Ovary (tissue), 7 donors: ENCODE measurements at regions not wholly inside any gene's neighbourhood (a gene's known extent, or its start where the extent isn't known, plus 50 kb on each side); places are given as distances from the start of the nearest gene placed in this dataset.

Source experiments
- DNase-seq, 5 donors: peaks; one replicate each; pipeline ENCODE4 v3.0.0-alpha.2; 2019 to 2020
- H3K27ac ChIP-seq, 2 donors: fragments of 200-600 bp; one replicate each; pipeline versions ENCODE4 v1.5.1 to v1.8.0; 2019 to 2022
- H3K27me3 ChIP-seq: fragments of 200-600 bp; one replicate; pipeline ENCODE4 v1.8.0; 2022
- H3K36me3 ChIP-seq: fragments of 200-600 bp; sonication (generic); one replicate; pipeline ENCODE4 v1.5.1; 2019
- H3K4me1 ChIP-seq: one replicate; pipeline ENCODE4 v1.8.1; 2013; ENCODE audit warnings: mild to moderate bottlenecking, moderate library complexity; ENCODE audit not compliant: insufficient read depth
- H3K4me3 ChIP-seq: fragments of 200-600 bp; sonication (generic); one replicate; pipeline ENCODE4 v1.5.1; 2017
- H3K9me3 ChIP-seq, 2 donors: fragments of 200-600 bp in 1 of 2; sonication (generic) in 1 of 2; one replicate each; pipeline versions ENCODE4 v1.5.1 to v1.8.1; 2013 to 2019; ENCODE audit warnings: mild to moderate bottlenecking in 1 of 2, moderate library complexity in 1 of 2
- CTCF ChIP-seq, 3 donors: fragments of 450-650 bp in 2 of 3; fragments of 200-600 bp in 1 of 3; IDR thresholded peaks; one replicate each; pipeline versions ENCODE4 v1.5.1 to v1.8.0; 2016 to 2022; ENCODE audit warnings: antibody characterized with exemption in 3 of 3, mild to moderate bottlenecking in 1 of 3
- EP300 ChIP-seq: sonication (generic); formaldehyde crosslinking; IDR thresholded peaks from one replicate; pipeline ENCODE4 v1.6.1; 2017; ENCODE audit warnings: antibody characterized with exemption
- POLR2A ChIP-seq: fragments of 450-650 bp; IDR thresholded peaks from one replicate; pipeline ENCODE4 v1.6.1; 2017; ENCODE audit warnings: antibody characterized with exemption, mild to moderate bottlenecking, moderate library complexity
- WGBS, 3 donors: extraction: QIAGEN DNeasy Blood & Tissue Kit in 1 of 3; methylation state at CpG; one replicate each; pipeline versions ENCODE4 v1.1.5 to v1.1.7; 2013 to 2017; 5-methylcytosine and 5-hydroxymethylcytosine counted together
- intact Hi-C, 4 donors: fragments of 100-400 bp; cut with DNase I; formaldehyde crosslinking; loops; one replicate each; pipeline versions ENCODE4 v1.11.0 to v1.15.1; 2022 to 2023
- donor health status: DM: no; HTN: no; CAD: no; lungs with moderate emphysema.
- donor health status: DM: no; HTN: no; CAD: no.
- donor health status: Bipolar disorder and iron deficiency.
- donor health status: DM: no; HTN: no; CAD: no.
- donor health status: DM: yes; HTN: yes; CAD: no.

GRCh38 chr2:100645695-100646429, 83.1 kb downstream of the PDCL3 start:
- Histone ChIP-seq H3K27me3 (no peaks in the 10 kb centered on the region), H3K9me3 (no peaks in the 10 kb centered on the region), H3K36me3 (no peaks in the 10 kb centered on the region), H3K4me1 (no peaks in the 10 kb centered on the region), H3K27ac (no peak overlapping the region), H3K4me3 (no peak overlapping the region)
- no peak for DNase-seq
- intact Hi-C loops = no loop called here
- WGBS, 3 donors = 16 to 18% (median 17%) methylated on average over 8 of the region's 8 CpGs
- TF ChIP-seq EP300 = no peak
- no peak for TF ChIP-seq CTCF (IDR thresholded peaks at IDR 0.05)
- no peak for TF ChIP-seq POLR2A

GRCh38 chr2:100647709-100648108, 84.9 kb downstream of the PDCL3 start:
- no peak for DNase-seq
- Histone ChIP-seq H3K27ac (no peak overlapping the region), H3K36me3 (no peaks in the 10 kb centered on the region), H3K9me3 (no peaks in the 10 kb centered on the region), H3K27me3 (no peaks in the 10 kb centered on the region), H3K4me3 (no peak overlapping the region), H3K4me1 (no peaks in the 10 kb centered on the region)
- intact Hi-C loops = no loop called here
- 90 to 92% (median 90%) methylated on average over 1 of the region's 1 CpG for WGBS, 3 donors
- TF ChIP-seq CTCF (IDR thresholded peaks at IDR 0.05) (no peak), EP300 (no peak), POLR2A (no peak)

GRCh38 chr2:100650151-100650550, 87.4 kb downstream of the PDCL3 start:
- no peaks in the 10 kb centered on the region for H3K27me3 ChIP-seq
- H3K4me3 ChIP-seq = no peak overlapping the region
- H3K4me1 ChIP-seq = no peaks in the 10 kb centered on the region
- H3K9me3 ChIP-seq = no peaks in the 10 kb centered on the region
- no peaks in the 10 kb centered on the region for H3K36me3 ChIP-seq
- WGBS, 3 donors = 74 to 84% (median 79%) methylated on average over 3 of the region's 3 CpGs
- TF ChIP-seq EP300 = no peak
- TF ChIP-seq CTCF (IDR thresholded peaks at IDR 0.05) = no peak
- TF ChIP-seq POLR2A = no peak
- no peak for DNase-seq
- intact Hi-C loops = no loop called here
- no peak overlapping the region for H3K27ac ChIP-seq

GRCh38 chr2:100653449-100654035, 90.7 kb downstream of the PDCL3 start:
- no peak for DNase-seq
- WGBS, 3 donors = 78 to 93% (median 82%) methylated on average over 7 of the region's 7 CpGs

More at GRCh38 chr2:100653449-100654035, 90.7 kb downstream of the PDCL3 start:
- Histone ChIP-seq H3K36me3 (no peaks in the 10 kb centered on the region), H3K9me3 (no peaks in the 10 kb centered on the region), H3K27ac (no peak overlapping the region), H3K4me3 (no peak overlapping the region), H3K4me1 (no peaks in the 10 kb centered on the region), H3K27me3 (no peaks in the 10 kb centered on the region)
- intact Hi-C loops = no loop called here
- no peak for TF ChIP-seq CTCF (IDR thresholded peaks at IDR 0.05)
- TF ChIP-seq POLR2A = no peak
- TF ChIP-seq EP300 = no peak
